GM18499 (cell line): ENCODE measurements at regions not wholly inside any gene's neighbourhood (a gene's known extent, or its start where the extent isn't known, plus 50 kb on each side); places are given as distances from the start of the nearest gene placed in this dataset.
A peak's percentile ranks its signal among the peaks of the same experiment; 100 is the strongest.
"Not testable (repeated sequence)": the region's sequence is repeated elsewhere in the genome, so short reads cannot be mapped to it uniquely, and the experiment has no call there.

Source experiments
- ATAC-seq: cut with Tn5 transposase; IDR thresholded peaks from one replicate; pipeline ENCODE4 v1.9.1; 2021; ENCODE audit warnings: moderate number of reproducible peaks; ENCODE audit not compliant: insufficient read depth, unreplicated experiment

DNA sequence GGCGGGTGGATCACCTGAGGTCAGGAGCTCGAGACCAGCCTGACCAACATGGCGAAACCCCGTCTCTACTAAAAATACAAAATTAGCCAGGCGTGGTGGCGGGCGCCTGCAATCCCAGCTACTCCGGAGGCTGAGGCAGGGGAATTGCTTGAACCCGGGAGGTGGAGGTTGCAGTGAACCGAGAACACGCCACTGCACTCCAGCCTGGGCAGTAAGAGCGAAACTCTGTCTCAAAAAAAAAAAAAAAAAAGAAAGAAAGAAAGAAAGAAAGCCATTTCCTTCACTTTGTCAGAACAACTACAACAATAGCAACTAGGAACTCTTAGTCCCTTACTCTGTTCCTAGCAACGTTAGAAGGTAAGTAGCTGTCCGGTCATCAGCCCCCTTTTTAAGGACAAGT is 222.9 kb upstream of the JARID2 start:
- not testable (repeated sequence) for ATAC-seq

- ATAC-seq: peak; percentile 77
These were observed 222.4 kb upstream of the JARID2 start for GRCh38 chr6:15023448-15023847.

- ATAC-seq: no peak
These were observed 220.4 kb upstream of the JARID2 start for GRCh38 chr6:15025446-15025845.

DNA sequence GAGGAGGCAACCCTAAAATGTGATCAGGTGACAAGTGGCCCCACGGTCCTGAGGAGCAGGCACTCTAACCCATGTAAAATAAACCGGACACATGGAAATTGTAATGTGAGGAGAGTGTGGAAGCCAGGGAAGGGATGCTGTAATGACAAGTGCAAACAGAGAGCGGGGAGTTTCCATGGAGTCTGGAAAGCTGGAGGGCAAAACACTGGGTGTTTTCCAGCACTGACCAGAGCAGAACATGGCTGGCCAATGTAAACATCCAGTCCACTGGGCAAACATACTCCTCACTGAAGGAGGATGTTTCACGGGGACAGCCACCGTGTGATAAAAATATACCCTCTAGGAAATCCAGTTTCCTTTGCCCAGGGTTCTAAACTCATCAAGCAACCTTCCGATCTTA is 219.0 kb upstream of the JARID2 start:
- ATAC-seq: no peak

DNA sequence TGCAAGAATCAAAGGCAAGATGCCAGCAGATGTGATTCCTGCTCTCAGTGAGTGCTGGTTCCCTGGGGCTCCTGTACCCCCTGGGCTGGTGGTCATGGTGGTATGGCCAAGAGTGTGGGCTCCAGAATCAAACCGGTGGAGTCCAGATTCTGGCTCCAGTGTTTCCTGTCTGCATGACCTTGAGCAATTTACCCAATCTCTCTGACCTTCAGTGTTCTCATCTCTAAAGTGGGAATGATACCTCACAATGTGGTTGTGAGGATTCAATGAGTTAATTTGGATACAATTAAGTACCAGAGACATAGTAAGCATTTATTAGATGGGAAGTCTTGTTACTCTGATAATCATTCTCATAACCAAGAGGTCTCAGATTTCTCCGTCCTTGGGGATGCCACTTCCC is 218.4 kb upstream of the JARID2 start:
- no peak for ATAC-seq

DNA sequence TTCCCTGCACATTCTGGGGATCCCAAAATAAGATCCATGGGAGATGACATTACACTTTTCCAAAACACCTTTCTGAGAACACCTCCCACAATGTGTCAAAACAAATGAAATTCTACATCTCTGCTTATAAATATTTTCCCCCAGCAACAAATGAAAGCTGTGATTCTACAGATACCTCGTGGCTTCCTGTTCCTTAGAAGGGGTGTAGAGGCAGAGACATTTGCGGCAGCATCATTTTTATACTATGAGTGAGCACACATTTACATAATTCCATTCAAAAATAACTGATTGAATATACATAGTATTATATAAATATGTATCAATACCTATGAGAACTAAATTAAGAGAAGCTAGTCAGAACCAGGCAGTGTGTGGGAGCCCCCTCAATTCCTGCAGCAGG is 213.9 kb upstream of the JARID2 start:
- ATAC-seq: no peak

DNA sequence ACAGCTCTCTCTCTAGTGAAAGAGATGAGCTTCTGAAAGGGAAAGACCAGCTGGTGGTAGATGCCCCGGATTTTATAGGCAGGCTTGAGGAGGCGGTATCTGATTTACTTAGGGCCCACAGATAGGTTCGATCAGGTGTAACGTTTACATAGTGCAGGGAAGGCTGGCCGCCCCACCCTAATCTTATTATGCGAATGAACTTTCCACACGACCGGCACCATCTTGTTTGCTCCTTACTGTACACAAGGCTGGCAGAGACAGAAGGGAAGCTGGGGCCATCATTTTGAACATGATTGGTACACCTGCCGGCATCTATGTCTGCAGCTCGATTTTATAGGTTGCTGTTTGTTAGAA is 212.0 kb upstream of the JARID2 start:
- ATAC-seq: no peak

DNA sequence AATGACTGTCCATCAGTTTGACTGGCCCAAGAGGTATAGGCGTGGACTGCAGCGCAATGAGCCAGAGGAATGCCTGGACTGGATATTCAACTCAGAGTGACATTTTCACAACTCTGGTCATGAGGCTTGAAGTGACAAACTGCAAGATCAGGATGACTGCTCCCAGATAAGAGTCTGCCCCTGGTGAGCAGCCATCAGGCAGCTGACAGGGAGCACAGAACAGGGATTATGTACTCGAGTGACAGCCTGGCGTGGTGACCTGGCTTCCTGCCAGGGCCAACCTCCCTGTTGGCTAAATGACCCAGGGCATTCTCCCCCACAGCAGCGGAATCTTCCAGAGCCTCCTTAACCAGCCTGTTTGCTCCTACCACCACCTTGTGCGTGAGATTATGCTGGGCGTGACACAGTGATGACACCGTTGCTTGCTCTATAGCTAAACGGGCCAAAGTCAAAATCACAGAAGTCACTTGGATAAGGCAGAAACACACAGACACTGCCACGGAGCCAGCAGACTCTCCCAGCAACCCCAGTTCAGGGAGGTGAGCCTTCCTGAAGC is 209.1 kb upstream of the JARID2 start:
- ATAC-seq: no peak

DNA sequence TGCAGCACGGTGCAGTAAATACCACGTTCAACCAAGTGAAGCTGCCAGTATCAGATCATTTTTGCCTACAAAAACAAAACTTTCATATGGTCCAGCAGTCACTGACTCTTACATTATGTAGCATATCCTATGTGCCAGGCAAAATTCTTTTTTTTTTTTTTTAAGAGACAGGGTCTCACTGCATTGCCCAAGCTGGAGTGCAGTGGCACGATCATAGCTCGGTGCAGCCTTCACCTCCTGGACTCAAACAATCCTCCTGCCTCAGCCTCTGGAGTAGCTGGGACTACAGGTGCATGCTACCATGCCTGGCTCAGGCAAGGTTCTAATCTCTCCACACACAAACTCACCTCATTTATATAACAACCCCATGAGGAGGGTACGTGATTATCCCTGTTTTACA is 208.6 kb upstream of the JARID2 start:
- no peak for ATAC-seq

DNA sequence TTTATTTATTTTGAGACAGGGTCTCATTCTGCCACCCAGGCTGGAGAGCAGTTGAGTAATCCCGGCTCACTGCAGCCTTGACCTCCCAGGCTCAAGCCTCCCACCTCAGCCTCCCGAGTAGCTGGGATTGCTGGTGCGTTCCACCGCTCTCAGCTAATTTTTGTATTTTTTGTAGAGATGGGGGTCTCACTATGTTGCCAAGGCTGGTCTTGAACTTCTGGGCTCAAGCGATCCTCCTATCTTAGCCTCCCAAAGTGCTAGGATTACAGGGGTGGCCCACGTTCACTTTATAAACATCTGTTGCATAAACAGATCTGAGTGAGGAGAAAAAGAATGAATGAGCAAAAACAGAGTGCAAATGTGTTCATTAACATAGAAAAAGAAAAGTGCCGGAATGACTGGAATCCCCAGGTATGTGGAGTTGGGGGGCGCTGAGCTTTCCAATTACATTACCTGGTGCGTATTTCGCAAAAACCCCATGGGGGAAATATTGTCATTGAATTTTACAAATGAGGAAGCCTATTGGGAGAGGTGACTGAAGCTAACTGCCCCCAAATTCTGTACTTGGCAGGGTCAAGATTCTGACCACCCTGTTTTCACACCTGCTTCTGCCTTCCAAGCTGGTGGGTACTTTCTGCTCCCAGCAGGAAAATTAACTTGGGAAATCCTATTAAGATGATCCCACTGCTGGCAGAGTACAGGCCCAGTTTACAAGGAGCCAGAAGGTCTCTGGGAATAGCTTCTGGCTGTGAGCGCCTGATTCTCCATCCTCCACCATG is 207.7 kb upstream of the JARID2 start:
- no peak for ATAC-seq

DNA sequence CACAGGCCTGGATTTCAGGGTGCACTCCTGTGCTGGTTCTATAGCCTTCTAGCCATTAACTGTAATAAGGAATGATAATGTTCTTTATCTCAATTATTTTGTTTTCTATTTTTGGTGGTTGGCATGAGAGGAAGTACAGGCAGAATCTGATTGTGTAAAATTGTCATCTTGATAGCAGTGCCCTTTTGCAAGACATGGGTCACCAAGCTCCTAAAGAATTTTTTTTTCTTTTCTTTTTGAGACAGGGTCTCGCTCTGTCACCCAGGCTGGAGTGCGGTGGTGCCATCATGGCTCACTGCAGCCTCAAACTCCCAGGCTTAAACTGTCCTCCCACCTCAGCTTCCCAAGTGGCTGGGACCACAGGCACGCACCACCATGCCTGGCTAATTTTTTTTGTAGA is 206.7 kb upstream of the JARID2 start:
- no peak for ATAC-seq

DNA sequence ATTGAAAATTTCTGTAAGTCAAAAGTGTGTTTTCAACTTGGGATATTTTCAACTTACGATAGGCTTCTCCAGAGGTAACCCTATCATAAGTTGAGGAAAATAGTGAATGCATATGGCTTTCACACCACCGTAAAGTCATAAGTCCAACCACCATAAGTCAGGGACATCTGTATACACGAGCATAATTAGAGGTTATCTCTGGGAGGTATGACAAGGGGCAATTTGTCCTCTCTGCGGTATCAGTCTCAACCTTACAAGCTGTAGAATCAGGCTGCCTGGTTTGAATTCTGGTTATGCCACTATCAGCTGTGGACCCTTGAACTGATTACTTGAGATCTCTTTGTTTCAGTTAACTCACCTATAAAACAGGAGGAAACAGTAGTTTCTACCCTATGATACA is 202.9 kb upstream of the JARID2 start:
- ATAC-seq: no peak

DNA sequence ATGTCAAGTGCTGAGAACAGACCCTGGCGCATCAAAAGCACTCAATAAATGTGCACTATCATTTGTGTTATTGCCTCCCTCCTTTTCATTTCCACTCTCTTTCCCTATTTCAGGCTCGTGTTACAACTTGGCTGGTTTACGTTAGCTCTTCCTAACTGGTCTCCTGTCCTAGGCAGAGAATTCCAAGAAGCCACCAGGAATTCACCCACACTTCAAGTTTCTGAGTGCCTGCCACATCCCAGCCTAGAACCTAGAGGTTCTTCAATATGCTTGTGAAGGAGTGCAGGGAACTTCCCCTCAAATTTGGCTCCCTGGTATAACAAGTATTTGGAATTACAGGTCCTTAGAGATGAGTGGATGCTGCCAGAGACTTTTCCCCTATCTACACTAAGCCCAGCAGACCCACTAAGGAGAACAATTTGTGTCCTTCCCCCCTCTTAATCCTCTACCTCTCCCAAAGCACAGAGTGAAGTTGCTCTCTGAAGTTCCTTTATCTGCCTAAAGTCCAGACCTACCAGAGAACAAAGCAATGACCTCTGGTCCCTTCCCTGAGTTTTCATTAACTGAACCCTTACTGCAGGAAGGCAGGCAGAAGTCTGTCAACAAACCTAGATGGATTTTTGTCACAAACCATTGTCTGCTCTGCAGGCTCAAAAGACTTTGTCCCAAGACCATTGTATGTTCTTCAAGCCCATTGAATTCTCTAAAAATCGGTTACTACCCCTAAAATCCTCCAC is 201.6 kb upstream of the JARID2 start:
- ATAC-seq: no peak

DNA sequence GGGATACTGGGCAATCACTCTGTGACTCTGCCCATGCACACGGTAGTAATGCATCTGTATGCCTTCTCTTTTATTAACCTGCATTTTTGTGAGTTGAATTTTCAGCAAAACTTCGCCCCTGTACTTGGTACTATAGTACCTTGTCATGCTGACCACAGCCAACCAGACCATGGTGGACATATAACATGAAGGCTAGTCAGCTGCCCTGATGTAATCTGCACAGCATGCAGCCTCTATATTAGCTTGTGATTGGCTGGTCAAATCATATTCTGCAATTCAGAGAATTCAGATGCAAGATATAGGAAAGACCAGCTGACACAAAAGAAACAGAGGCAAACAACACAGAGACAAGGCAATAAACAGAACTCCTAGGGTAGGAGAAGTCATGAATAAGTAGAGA is 200.9 kb upstream of the JARID2 start:
- ATAC-seq: no peak

- no peak for ATAC-seq
These were observed 199.1 kb upstream of the JARID2 start for GRCh38 chr6:15046751-15047150.

GRCh38 chr6:15048367-15048766 is 197.5 kb upstream of the JARID2 start:
- no peak for ATAC-seq

GRCh38 chr6:15058200-15059061 is 187.4 kb upstream of the JARID2 start:
- no peak for ATAC-seq

DNA sequence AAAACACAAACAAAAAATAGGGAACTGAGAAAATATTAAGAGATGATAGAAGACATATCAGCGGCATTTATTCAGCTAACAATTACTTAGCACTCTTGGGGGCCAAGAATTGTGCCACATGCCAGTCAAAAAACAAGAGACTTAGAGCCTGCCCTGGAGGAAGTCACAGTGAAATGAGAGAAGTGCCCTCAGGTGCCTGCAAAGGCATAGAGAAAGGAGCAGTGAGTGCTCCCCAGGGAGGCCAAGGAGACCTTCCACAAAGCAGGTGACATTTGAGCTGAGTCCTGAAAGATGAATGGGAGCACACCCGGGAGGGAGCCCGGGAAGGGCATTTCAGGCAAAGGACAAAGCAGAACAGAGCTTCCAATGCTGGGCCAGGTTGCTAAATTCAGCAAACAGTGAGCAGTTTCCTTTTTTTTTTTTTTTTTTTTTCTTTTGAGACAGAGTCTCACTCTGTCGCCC is 184.7 kb upstream of the JARID2 start:
- ATAC-seq: no peak

DNA sequence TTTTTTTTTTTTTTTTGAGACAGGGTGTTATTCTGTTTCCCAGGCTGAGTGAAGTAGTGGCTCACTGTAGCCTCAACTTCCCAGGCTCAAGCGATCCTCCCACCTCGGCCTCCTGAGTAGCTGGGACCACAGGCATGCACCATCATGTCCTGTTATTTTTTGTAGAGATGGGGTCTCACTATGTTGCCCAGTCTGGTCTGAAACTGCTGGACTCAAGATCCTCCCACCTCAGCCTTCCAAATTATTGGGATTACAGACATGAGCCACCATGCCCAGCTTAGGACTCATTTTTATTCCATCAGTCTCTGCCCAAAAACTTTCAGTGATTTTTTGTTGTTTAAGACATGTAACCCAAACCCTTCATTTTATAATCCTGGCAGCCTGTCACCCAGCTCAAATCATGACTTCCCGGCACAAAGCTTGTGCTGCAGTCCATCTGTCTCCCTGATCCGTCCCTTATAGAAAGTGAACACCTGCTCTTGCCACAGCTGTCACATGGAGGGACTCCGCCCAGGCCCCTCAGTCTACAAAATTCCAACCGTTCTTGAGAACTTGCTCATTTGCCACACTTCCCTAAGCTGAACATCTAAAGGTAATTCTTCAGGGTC is 183.9 kb upstream of the JARID2 start:
- ATAC-seq: no peak

GRCh38 chr6:15062516-15063252 is 183.2 kb upstream of the JARID2 start:
- no peak for ATAC-seq
